ENCODE measurements at regions not wholly inside any gene's neighbourhood (a gene's known extent, or its start where the extent isn't known, plus 50 kb on each side); places are given as distances from the start of the nearest gene placed in this dataset.

GRCh38 chr13:74338341-74338740 lies 204.1 kb upstream of the KLF12 start (continued):
- TF ChIP-seq, protein P1, sequence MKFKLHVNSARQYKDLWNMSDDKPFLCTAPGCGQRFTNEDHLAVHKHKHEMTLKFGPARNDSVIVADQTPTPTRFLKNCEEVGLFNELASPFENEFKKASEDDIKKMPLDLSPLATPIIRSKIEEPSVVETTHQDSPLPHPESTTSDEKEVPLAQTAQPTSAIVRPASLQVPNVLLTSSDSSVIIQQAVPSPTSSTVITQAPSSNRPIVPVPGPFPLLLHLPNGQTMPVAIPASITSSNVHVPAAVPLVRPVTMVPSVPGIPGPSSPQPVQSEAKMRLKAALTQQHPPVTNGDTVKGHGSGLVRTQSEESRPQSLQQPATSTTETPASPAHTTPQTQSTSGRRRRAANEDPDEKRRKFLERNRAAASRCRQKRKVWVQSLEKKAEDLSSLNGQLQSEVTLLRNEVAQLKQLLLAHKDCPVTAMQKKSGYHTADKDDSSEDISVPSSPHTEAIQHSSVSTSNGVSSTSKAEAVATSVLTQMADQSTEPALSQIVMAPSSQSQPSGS (IDR thresholded peaks at IDR 0.05; ENCODE audit: low read length): no peak
- TF ChIP-seq SAP30 (IDR thresholded peaks at IDR 0.05; ENCODE audit: insufficient read depth, insufficient replicate concordance, low read length): no peak
- TF ChIP-seq PHF8 (conservative IDR thresholded peaks at IDR 0.05; ENCODE audit: low read depth, low read length): no peak
- TF ChIP-seq JUND (IDR thresholded peaks at IDR 0.05; ENCODE audit: low read length): no peak
- TF ChIP-seq, protein P2, sequence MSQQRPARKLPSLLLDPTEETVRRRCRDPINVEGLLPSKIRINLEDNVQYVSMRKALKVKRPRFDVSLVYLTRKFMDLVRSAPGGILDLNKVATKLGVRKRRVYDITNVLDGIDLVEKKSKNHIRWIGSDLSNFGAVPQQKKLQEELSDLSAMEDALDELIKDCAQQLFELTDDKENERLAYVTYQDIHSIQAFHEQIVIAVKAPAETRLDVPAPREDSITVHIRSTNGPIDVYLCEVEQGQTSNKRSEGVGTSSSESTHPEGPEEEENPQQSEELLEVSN (IDR thresholded peaks at IDR 0.05): no peak
